Kidney (tissue), 13 donors: ENCODE measurements at regions not wholly inside any gene's neighbourhood (a gene's known extent, or its start where the extent isn't known, plus 50 kb on each side); places are given as distances from the start of the nearest gene placed in this dataset.

Experiments used
- DNase-seq, 5 donors: peaks; one replicate each; pipeline ENCODE4 v3.0.0-alpha.2; 2013 to 2020
- FAIRE-seq: peaks from 2 replicates; lab custom pipeline; 2012; peaks lifted over from hg19 to GRCh38; lab: Jason Lieb, UNC
- H3K27ac ChIP-seq, 2 donors: one replicate each; pipeline ENCODE4 v1.7.0; 2013; ENCODE audit warnings: low read depth in 2 of 2, low read length in 2 of 2, inconsistent platforms in 1 of 2
- H3K27me3 ChIP-seq: one replicate; pipeline ENCODE4 v1.7.1; 2013; ENCODE audit warnings: low read length, inconsistent platforms; ENCODE audit not compliant: control insufficient read depth, insufficient read depth
- H3K36me3 ChIP-seq, 3 donors: one replicate each; pipeline versions ENCODE4 v1.7.0 to v1.7.1; 2013; ENCODE audit warnings: low read length in 3 of 3, control low read depth in 1 of 3, inconsistent platforms in 1 of 3; ENCODE audit not compliant: insufficient read depth in 3 of 3, control insufficient read depth in 2 of 3
- H3K4me1 ChIP-seq, 3 donors: one replicate each; pipeline versions ENCODE4 v1.7.0 to v1.7.1; 2013; ENCODE audit warnings: low read length in 3 of 3, inconsistent platforms in 1 of 3, low read depth in 1 of 3; ENCODE audit not compliant: control insufficient read depth in 2 of 3, insufficient read depth in 2 of 3
- H3K4me3 ChIP-seq, 3 donors: one replicate each; pipeline versions ENCODE4 v1.7.0 to v1.8.1; 2013; ENCODE audit warnings: low read length in 3 of 3, control low read depth in 1 of 3, inconsistent platforms in 1 of 3
- H3K9ac ChIP-seq, 3 donors: one replicate each; pipeline versions ENCODE4 v1.7.0 to v1.7.1; 2013; ENCODE audit warnings: low read length in 3 of 3, control low read depth in 1 of 3, inconsistent platforms in 1 of 3
- H3K9me3 ChIP-seq, 3 donors: one replicate each; pipeline versions ENCODE4 v1.7.0 to v1.7.1; 2013; ENCODE audit warnings: low read length in 3 of 3, control low read depth in 1 of 3, inconsistent platforms in 1 of 3; ENCODE audit not compliant: control insufficient read depth in 2 of 3, insufficient read depth in 1 of 3
- intact Hi-C: fragments of 100-400 bp; cut with DNase I; formaldehyde crosslinking; loops from one replicate; pipeline ENCODE4 v1.11.1; 2022
- TF ChIP-seq, protein P1 (sequence below): IDR thresholded peaks from 3 replicates; pipeline ENCODE4 v1.5.1; 2012; ENCODE audit warnings: mild to moderate bottlenecking, moderate library complexity, borderline replicate concordance; ENCODE audit not compliant: insufficient read depth; ENCODE audit errors: extremely low read depth
- donor health status: control.
- donor health status: control.
- donor health status: control.
- donor health status: control.
- donor health status: control.
- donor health status: DM: yes; HTN: yes; CAD: no.
- donor health status: Normal renal cell carcinoma (clear cell type).

GRCh38 chr3:463252-464192 is 267.0 kb downstream of the CHL1 start:
- intact Hi-C loops, result no loop called here
- no peaks in the 10 kb centered on the region for H3K9me3 ChIP-seq
- no peaks in the 10 kb centered on the region for H3K4me1 ChIP-seq
- TF ChIP-seq, protein P1, sequence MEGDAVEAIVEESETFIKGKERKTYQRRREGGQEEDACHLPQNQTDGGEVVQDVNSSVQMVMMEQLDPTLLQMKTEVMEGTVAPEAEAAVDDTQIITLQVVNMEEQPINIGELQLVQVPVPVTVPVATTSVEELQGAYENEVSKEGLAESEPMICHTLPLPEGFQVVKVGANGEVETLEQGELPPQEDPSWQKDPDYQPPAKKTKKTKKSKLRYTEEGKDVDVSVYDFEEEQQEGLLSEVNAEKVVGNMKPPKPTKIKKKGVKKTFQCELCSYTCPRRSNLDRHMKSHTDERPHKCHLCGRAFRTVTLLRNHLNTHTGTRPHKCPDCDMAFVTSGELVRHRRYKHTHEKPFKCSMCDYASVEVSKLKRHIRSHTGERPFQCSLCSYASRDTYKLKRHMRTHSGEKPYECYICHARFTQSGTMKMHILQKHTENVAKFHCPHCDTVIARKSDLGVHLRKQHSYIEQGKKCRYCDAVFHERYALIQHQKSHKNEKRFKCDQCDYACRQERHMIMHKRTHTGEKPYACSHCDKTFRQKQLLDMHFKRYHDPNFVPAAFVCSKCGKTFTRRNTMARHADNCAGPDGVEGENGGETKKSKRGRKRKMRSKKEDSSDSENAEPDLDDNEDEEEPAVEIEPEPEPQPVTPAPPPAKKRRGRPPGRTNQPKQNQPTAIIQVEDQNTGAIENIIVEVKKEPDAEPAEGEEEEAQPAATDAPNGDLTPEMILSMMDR, result no peak
- no peak overlapping the region for H3K9ac ChIP-seq
- no peak for FAIRE-seq
- no peaks in the 10 kb centered on the region for H3K36me3 ChIP-seq
- no peak overlapping the region for H3K4me3 ChIP-seq
- no peak overlapping the region for H3K27ac ChIP-seq
- no peak for DNase-seq
- no peaks in the 10 kb centered on the region for H3K27me3 ChIP-seq

DNA sequence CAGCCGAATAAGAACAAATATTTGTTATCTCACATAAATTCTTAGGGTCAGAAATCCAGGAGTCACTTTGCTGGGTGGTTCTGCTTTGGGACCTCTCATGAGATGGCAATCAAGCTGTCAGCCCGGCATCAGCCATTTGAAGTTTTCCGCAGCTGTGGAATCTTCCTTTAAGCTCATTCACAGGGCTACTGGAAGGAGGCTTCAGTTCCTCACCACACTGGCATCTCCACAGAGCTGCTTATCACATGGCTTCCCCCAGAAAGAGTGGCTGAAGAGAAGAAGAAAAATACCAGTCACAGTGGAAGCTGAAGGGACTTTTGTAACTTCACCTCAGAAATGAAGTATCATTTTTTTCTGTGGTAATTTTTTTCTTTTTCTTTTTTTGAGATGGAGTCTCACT is 267.7 kb downstream of the CHL1 start:
- intact Hi-C loops, result no loop called here
- TF ChIP-seq, protein P1, result no peak
- Histone ChIP-seq H3K36me3 (no peaks in the 10 kb centered on the region), H3K27me3 (no peaks in the 10 kb centered on the region), H3K27ac (no peak overlapping the region), H3K9ac (no peak overlapping the region), H3K9me3 (no peaks in the 10 kb centered on the region), H3K4me1 (no peaks in the 10 kb centered on the region), H3K4me3 (no peak overlapping the region)
- DNase-seq (no peak), FAIRE-seq (no peak)

DNA sequence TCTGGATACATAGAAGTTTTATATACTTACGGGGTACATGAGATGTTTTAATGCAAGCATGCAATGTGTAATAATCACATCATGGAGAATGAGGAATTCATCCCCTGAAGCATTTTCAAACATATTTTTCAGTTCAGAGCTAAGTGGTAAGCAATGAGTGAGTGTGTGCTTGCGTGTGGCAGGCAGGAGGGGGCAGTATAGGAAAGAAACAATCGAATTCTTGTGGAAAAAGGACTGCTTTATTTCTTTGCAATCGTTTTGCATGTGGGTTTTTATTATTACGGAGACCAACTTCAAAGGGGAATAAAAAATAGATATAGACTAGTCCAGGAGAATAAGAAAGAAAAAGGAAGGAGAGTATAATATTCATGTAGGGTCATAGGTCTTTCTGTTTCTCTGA is 271.6 kb downstream of the CHL1 start:
- TF ChIP-seq, protein P1, result peak; percentile 49
- no peak for FAIRE-seq

More for the DNA sequence above, 271.6 kb downstream of the CHL1 start:
- no peak overlapping the region for H3K27ac ChIP-seq
- H3K27me3 ChIP-seq, result no peaks in the 10 kb centered on the region
- H3K9ac ChIP-seq, result no peak overlapping the region
- peak in 1 of 5 donors; percentile 28 for DNase-seq
- H3K4me1 ChIP-seq, result no peaks in the 10 kb centered on the region
- no peak overlapping the region for H3K4me3 ChIP-seq
- intact Hi-C loops, result no loop called here
- H3K36me3 ChIP-seq, result no peaks in the 10 kb centered on the region
- H3K9me3 ChIP-seq, result peaks cover 0 to 7% (median 0%) of the 10 kb centered on the region in 3 donors
